ENCODE measurements at regions not wholly inside any gene's neighbourhood (a gene's known extent, or its start where the extent isn't known, plus 50 kb on each side); places are given as distances from the start of the nearest gene placed in this dataset.
A peak's percentile ranks its signal among the peaks of the same experiment; 100 is the strongest.

- DNase-seq (no peak), FAIRE-seq (no peak), ATAC-seq (no peak)
- H3K36me3 ChIP-seq = no peaks in the 10 kb centered on the region
- no peak overlapping the region for H3K4me3 ChIP-seq
- TF ChIP-seq CTCF (IDR thresholded peaks at IDR 0.05) = no peak
- intact Hi-C loops (cut with DNase I) = no loop called here
- H3K9me3 ChIP-seq = no peaks in the 10 kb centered on the region
- 90 to 95% methylated on average over 3 of the region's 3 CpGs for WGBS, 2 donors
- peaks cover 0 to 7% (median 0%) of the 10 kb centered on the region in 3 donors for H3K4me1 ChIP-seq
- peak overlapping the region in 3 of 4 donors; percentile 47 to 75 (median 65) for H3K27ac ChIP-seq
- H3K27me3 ChIP-seq = no peaks in the 10 kb centered on the region
Observed at GRCh38 chr3:43215138-43215537, 71.2 kb upstream of the SNRK start.

GRCh38 chr3:43214616-43215015, 71.7 kb upstream of the SNRK start:
- H3K4me1 ChIP-seq = peaks cover 0 to 7% (median 0%) of the 10 kb centered on the region in 3 donors
- FAIRE-seq (no peak), ATAC-seq (peak in 3 of 4 donors; percentile 17 to 68 (median 36)), DNase-seq (no peak)
- H3K9me3 ChIP-seq = no peaks in the 10 kb centered on the region
- intact Hi-C loops (cut with DNase I) = no loop called here
- peak overlapping the region; percentile 13 to 75 (median 56) for H3K27ac ChIP-seq
- no peak for TF ChIP-seq CTCF (IDR thresholded peaks at IDR 0.05)
- WGBS, 2 donors = 52 to 61% methylated on average over 4 of the region's 4 CpGs
- no peak overlapping the region for H3K4me3 ChIP-seq
- no peaks in the 10 kb centered on the region for H3K27me3 ChIP-seq
- no peaks in the 10 kb centered on the region for H3K36me3 ChIP-seq

- intact Hi-C loops (cut with DNase I) = no loop called here
- H3K4me3 ChIP-seq = no peak overlapping the region
- DNase-seq = no peak
- peaks cover 0 to 7% (median 0%) of the 10 kb centered on the region in 3 donors for H3K4me1 ChIP-seq
- no peaks in the 10 kb centered on the region for H3K9me3 ChIP-seq
- 49% methylated on average over 1 of the region's 1 CpG for WGBS, 2 donors
- no peak for TF ChIP-seq CTCF (IDR thresholded peaks at IDR 0.05)
- FAIRE-seq = no peak
- ATAC-seq = peak; percentile 81 to 86 (median 84)
- H3K27me3 ChIP-seq = no peaks in the 10 kb centered on the region
- H3K27ac ChIP-seq = peak overlapping the region in 3 of 4 donors; percentile 51 to 75 (median 65)
- H3K36me3 ChIP-seq = no peaks in the 10 kb centered on the region
Observed at GRCh38 chr3:43213631-43214030, 72.7 kb upstream of the SNRK start.

- DNase-seq (no peak), FAIRE-seq (no peak), ATAC-seq (peak in 2 of 4 donors; percentile 46 to 52)
- H3K4me3 ChIP-seq = no peak overlapping the region
- no peaks in the 10 kb centered on the region for H3K27me3 ChIP-seq
- no peaks in the 10 kb centered on the region for H3K36me3 ChIP-seq
- no peaks in the 10 kb centered on the region for H3K9me3 ChIP-seq
- peak overlapping the region in 3 of 4 donors; percentile 51 to 75 (median 65) for H3K27ac ChIP-seq
- 83 to 90% methylated on average over 8 of the region's 8 CpGs for WGBS, 2 donors
- peaks cover 0 to 7% (median 0%) of the 10 kb centered on the region in 3 donors for H3K4me1 ChIP-seq
- no peak for TF ChIP-seq CTCF (IDR thresholded peaks at IDR 0.05)
- intact Hi-C loops (cut with DNase I) = no loop called here
Observed at GRCh38 chr3:43212914-43213611, 73.3 kb upstream of the SNRK start.

- DNase-seq (no peak), FAIRE-seq (no peak), ATAC-seq (no peak)
- no peak for TF ChIP-seq CTCF (IDR thresholded peaks at IDR 0.05)
- H3K27ac ChIP-seq = peak overlapping the region in 2 of 4 donors; percentile 43 to 75
- intact Hi-C loops (cut with DNase I) = no loop called here
- no peaks in the 10 kb centered on the region for H3K36me3 ChIP-seq
- peaks cover 0 to 7% (median 0%) of the 10 kb centered on the region in 3 donors for H3K4me1 ChIP-seq
- H3K27me3 ChIP-seq = no peaks in the 10 kb centered on the region
- no peak overlapping the region for H3K4me3 ChIP-seq
- 92 to 96% methylated on average over 5 of the region's 5 CpGs for WGBS, 2 donors
- H3K9me3 ChIP-seq = no peaks in the 10 kb centered on the region
Observed at GRCh38 chr3:43211681-43212080, 74.7 kb upstream of the SNRK start.

Data from pancreas (tissue), 10 donors.